ENCODE measurements at regions not wholly inside any gene's neighbourhood (a gene's known extent, or its start where the extent isn't known, plus 50 kb on each side); places are given as distances from the start of the nearest gene placed in this dataset.

GRCh38 chr14:98278800-98279199 lies 993.2 kb downstream of the BCL11B start:
- DNase-seq = no peak

GRCh38 chr14:98280436-98280835 lies 991.6 kb downstream of the BCL11B start:
- no peak for DNase-seq

- DNase-seq = no peak
Observed at GRCh38 chr14:98288825-98289224, 983.2 kb downstream of the BCL11B start.

GRCh38 chr14:98290596-98290995 lies 981.4 kb downstream of the BCL11B start:
- DNase-seq = no peak

GRCh38 chr14:98292191-98292590 lies 979.8 kb downstream of the BCL11B start:
- no peak for DNase-seq

DNA sequence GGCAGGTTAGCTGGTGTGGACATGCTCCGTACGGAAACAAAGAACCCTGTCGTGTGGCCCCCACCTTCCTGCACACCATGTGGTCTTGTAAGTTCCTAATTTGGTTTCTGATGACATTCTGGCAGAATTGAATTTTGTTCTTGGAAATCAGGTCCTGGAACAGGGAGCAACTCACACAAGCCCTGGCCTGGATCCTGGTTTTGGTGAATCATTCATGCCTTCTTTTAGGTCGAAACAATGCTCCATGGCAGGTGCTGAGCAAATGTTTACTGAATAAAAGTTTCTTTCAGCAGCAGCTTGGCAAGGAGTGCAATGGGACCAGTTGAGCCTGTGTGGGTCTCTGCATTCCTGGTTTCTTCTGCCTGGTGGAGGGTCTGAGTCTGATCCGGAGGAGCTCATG lies 978.4 kb downstream of the BCL11B start:
- DNase-seq = no peak

- no peak for DNase-seq
Observed at GRCh38 chr14:98296895-98297294, 975.1 kb downstream of the BCL11B start.

GRCh38 chr14:98297567-98297966 lies 974.4 kb downstream of the BCL11B start:
- DNase-seq = no peak

DNA sequence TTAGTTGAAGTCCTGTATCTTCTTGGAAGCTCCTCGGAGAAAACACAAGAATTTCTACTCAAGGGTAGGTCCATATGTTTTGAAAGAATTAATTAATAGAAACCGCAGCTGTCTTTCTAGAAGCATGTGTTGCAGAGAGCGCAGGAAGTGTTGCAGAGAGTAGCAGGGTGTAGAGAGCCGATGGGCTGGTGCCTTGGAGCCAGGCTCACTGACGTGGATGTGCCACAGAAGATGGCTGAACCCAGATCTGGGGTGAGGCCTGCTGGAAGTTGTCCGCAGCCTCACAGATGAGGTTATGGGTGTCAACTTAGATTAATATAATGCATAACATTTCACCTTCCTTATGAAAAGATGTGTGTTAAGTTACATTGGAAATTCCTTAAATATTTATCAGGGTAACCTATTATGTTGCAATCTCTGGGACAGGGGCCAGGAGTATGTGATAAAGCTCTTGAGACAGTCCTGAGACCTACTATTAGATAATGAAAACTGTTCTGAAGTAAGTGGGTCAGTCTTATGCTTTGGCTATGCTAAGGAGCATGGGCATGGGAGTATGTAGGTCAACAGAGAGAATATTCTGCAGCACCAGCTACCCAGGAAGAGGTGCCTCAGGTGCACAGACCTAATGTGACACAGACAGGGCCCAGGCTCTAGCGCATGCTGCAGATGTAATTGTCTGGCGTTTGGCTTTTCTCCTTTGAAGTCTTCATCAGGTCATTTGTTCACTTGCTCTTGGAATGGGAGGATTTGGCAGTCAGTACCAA lies 973.3 kb downstream of the BCL11B start:
- no peak for DNase-seq

GRCh38 chr14:98301681-98302080 lies 970.3 kb downstream of the BCL11B start:
- DNase-seq = no peak

- DNase-seq = no peak
Observed at GRCh38 chr14:98304574-98304973, 967.4 kb downstream of the BCL11B start.

DNA sequence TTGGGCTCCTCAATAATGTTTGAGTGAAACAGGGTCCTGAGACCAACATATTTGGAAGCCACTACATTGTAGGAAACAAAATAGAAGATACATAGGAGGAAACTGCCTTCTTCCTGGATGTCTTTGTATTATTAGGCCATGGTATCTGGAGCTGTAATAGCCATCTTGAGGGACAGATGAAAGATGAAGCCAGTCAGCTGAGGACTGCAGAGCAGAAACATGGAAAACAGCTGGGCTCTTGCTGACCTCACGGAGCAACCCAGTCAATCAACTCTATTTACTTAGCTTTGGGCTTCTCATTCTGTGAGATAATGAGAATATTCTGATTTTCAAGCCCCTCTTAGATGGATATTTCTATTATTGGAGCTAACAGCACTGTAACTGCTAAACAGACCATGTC lies 962.4 kb downstream of the BCL11B start:
- DNase-seq = no peak

DNA sequence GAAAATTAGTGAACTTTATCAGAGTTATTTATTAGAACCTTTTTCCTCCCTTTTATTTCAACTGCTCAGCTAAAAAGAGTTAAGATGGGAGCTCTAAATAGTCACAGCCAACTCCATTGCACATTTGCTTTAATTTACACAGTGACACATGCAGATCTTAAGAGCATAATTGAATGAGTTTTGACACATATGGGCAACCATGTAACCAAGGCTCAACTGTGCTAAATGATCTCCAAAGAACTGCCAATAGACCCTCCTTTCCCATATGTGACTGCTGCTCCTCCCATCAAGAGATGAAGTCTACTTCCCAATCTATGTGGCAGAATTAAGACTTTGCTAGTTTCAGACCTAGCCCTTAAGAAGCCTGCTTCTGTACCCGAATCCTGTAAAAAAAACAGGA lies 960.0 kb downstream of the BCL11B start:
- DNase-seq = no peak

DNA sequence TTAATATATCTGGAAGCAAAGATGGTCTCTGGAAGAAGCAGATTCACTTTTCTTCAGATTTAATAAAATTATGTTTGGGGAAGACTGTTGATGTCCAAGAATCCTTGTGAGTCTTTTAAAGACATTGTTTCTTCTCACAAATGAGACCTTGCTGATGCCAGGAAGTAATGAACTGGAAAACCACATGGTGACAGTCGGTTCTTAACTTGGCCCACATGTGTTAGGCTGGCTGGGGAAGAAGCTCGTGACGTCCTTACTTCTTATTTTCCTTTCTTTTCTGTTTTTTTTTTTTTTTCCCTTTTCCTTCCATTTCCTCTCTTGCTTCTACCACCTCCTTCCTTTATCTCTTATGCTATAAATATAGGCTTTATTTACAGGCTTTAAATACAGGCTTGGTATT lies 950.2 kb downstream of the BCL11B start:
- no peak for DNase-seq

DNA sequence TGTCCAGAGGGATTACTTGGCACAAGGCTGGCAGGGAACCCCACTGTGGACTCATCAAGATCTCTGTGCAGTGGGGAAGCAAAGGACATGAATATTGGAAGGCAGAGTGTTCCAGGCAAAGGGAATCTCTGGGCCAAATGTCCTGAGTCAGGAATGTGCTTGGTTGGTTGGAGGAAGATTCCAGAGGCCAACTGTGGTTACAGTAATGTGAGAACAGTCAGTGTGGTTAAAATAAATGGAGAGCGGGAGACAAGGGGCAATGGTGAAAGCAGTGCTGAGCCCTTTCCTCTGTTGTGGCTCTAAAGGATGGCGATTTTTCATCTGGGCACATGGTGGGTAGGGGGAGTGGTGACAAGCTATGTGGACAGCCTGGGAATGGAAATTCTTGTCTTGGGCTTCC lies 948.2 kb downstream of the BCL11B start:
- DNase-seq = no peak

DNA sequence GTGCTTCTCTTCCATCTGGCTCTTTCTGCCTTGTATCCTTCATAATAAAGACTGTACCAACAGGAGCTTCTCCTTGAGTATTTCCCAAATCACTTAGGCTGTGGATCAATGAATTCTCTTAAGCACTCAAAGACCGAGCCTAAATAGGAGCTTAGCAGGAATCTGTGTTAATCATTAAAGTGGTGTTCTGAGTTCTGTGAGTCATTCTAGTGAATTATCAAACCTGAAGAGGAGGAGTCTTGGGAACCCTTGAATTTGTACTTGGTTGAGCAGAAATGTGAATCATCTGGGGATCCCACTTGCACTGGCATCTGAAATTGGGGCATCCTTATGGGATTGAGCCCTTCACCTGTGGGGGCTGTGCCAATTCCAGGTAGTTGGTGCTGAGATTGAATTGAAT lies 946.2 kb downstream of the BCL11B start:
- no peak for DNase-seq

DNA sequence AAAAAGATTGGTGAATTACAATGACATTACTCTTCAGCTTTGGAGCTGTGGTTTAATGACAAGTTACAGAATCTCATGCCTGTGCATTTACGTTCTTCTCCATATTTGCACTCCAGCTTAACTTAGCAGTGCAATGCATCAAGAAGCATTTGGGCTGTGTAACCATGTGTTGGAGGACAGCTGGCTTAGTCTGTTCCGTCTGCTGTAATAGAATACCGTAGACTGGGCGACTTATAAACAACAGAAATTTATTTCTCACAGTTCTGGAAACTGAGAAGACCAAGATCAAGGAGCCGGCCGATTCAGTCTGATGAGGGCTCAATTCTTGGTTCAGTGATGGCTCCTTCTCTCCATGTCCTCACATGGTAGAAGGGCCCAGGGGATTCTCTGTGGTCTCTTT lies 943.5 kb downstream of the BCL11B start:
- DNase-seq = no peak

- DNase-seq = no peak
Observed at GRCh38 chr14:98334186-98334585, 937.8 kb downstream of the BCL11B start.

- no peak for DNase-seq
Observed at GRCh38 chr14:98341211-98341610, 930.8 kb downstream of the BCL11B start.

GRCh38 chr14:98345161-98345560 lies 926.8 kb downstream of the BCL11B start:
- no peak for DNase-seq

GRCh38 chr14:98347686-98348085 lies 924.3 kb downstream of the BCL11B start:
- no peak for DNase-seq

DNA sequence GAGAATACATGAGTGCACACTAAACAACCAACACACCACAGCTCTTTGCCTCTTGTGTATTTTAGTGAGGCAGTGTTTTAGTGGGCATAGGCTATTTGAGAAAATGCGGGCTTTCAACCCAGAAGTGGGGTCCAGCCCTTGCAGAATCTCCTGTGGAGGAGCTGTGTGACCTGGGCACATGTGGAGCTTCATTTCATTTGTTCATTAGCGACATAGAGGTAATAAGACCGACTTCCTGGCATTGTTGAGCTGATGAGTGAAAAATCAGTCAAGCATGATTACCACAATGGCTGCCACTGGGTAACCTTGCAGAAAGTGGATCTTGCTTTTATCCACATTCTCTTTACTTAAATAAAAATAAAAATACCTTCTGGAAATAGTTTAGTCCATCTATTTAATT lies 923.5 kb downstream of the BCL11B start:
- DNase-seq = no peak

DNA sequence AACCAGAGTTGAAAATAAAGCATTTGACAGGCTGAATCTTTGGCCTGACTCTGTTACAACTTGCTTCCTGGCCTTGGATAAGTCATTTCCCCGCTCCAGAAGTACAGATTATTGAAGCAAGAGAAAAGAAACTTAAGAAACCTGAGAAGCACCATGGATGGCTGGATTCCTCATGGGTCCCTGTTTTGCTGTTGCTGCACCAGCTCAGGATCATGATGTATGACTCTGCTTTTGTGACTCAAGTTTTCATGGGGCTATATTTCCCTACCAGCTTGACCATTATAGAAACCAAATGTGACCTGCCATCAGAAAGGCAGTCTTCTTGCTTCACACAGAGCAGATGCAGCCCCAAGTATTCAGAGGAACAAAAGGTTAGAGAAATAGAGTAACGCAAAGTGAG lies 921.8 kb downstream of the BCL11B start:
- no peak for DNase-seq

DNA sequence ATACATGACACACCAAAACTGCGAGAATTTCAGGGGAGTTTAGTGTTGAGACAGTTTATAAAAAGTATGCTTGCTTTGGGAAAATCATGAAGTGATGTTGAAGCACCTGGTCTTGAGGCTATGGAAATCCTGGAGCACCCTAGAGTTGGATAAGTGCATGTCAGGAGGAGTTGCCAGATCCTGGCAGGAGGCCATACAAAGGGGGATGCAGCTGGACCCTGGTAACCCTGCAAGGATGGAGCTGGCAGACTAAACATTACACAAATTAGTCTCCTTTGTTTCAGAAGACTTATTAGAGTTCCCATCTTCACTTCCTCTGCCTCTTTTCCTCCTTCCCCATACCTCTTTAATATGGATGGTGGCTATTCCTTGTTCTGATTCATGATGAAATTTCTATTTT lies 907.0 kb downstream of the BCL11B start:
- DNase-seq = no peak

DNA sequence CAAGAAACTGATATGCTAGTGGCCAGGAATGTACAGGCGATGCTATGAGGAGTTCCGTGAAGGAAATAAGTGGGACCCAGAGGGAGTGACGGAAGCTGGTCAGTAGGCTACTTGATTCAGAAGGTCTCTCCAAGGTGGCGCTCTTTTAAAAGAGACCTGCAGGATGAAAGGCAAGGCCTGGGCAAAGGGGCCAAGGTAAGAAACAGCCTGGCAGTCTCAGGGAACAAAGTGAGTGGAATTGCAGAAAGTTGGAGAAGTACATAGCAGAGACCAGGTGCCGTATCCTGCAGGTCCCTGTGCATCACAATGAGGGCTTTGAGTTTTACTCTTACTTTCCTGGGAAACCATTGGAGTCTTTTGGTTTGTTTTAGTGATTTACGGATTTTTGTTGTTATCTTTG lies 905.6 kb downstream of the BCL11B start:
- DNase-seq = no peak
